ENCODE measurements at regions not wholly inside any gene's neighbourhood (a gene's known extent, or its start where the extent isn't known, plus 50 kb on each side); places are given as distances from the start of the nearest gene placed in this dataset.

- H3K9me3 ChIP-seq (ENCODE audit: control insufficient read depth, insufficient read depth, low read length), result no peaks in the 10 kb centered on the region
- no peaks in the 10 kb centered on the region for H3K27me3 ChIP-seq (ENCODE audit: control insufficient read depth, insufficient read depth, low read length)
- no peaks in the 10 kb centered on the region for H3K36me3 ChIP-seq (ENCODE audit: control insufficient read depth, insufficient read depth, low read length)
- H3K9ac ChIP-seq (ENCODE audit: low read depth, low read length), result no peak overlapping the region
- H3K4me3 ChIP-seq (ENCODE audit: low read depth, low read length), result no peak overlapping the region
- no peaks in the 10 kb centered on the region for H3K4me1 ChIP-seq (ENCODE audit: control insufficient read depth, insufficient read depth, low read length)
Observed at GRCh38 chr4:115873048-115873447, 759.6 kb upstream of the NDST4 start.

- H3K36me3 ChIP-seq (ENCODE audit: control insufficient read depth, insufficient read depth, low read length), result no peaks in the 10 kb centered on the region
- no peaks in the 10 kb centered on the region for H3K27me3 ChIP-seq (ENCODE audit: control insufficient read depth, insufficient read depth, low read length)
- H3K9ac ChIP-seq (ENCODE audit: low read depth, low read length), result no peak overlapping the region
- no peaks in the 10 kb centered on the region for H3K9me3 ChIP-seq (ENCODE audit: control insufficient read depth, insufficient read depth, low read length)
- H3K4me3 ChIP-seq (ENCODE audit: low read depth, low read length), result no peak overlapping the region
- no peaks in the 10 kb centered on the region for H3K4me1 ChIP-seq (ENCODE audit: control insufficient read depth, insufficient read depth, low read length)
Observed at GRCh38 chr4:115871596-115871995, 758.2 kb upstream of the NDST4 start.

DNA sequence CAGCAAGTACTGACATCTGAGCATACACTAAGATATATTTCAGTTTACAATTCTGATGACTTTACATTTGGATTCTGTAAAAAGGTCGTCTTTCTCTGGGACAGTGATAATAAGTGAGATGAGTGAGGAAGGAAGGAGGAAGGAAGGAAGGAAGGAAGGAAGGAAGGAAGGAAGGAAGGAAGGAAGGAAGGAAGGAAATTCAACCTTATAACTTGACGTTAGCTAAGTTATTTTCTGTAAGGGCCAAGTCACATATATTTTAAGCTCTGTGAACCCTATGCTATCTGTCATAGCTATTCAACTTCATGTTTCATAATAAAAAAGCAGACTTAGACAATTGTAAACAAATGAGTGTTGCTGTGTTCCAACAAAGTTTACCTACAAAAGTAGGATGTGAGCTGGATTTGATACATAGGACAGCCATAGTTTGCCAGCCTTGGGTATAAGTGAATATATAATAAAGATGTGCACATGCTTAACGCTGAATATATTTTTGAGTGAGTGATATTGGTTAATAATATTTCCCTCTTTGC, 753.0 kb upstream of the NDST4 start:
- H3K9ac ChIP-seq (ENCODE audit: low read depth, low read length), result no peak overlapping the region

GRCh38 chr4:115865736-115866135, 752.3 kb upstream of the NDST4 start:
- Histone ChIP-seq H3K36me3 (ENCODE audit: control insufficient read depth, insufficient read depth, low read length) (no peaks in the 10 kb centered on the region), H3K27me3 (ENCODE audit: control insufficient read depth, insufficient read depth, low read length) (no peaks in the 10 kb centered on the region), H3K9ac (ENCODE audit: low read depth, low read length) (no peak overlapping the region), H3K4me1 (ENCODE audit: control insufficient read depth, insufficient read depth, low read length) (no peaks in the 10 kb centered on the region), H3K9me3 (ENCODE audit: control insufficient read depth, insufficient read depth, low read length) (no peaks in the 10 kb centered on the region), H3K4me3 (ENCODE audit: low read depth, low read length) (no peak overlapping the region)

More for the DNA sequence above, 753.0 kb upstream of the NDST4 start:
- no peaks in the 10 kb centered on the region for H3K9me3 ChIP-seq (ENCODE audit: control insufficient read depth, insufficient read depth, low read length)
- no peaks in the 10 kb centered on the region for H3K27me3 ChIP-seq (ENCODE audit: control insufficient read depth, insufficient read depth, low read length)
- no peaks in the 10 kb centered on the region for H3K36me3 ChIP-seq (ENCODE audit: control insufficient read depth, insufficient read depth, low read length)
- H3K4me1 ChIP-seq (ENCODE audit: control insufficient read depth, insufficient read depth, low read length), result no peaks in the 10 kb centered on the region
- H3K4me3 ChIP-seq (ENCODE audit: low read depth, low read length), result no peak overlapping the region

- Histone ChIP-seq H3K9ac (ENCODE audit: low read depth, low read length) (no peak overlapping the region), H3K4me3 (ENCODE audit: low read depth, low read length) (no peak overlapping the region)
Observed at GRCh38 chr4:115852767-115853091, 739.3 kb upstream of the NDST4 start.

GRCh38 chr4:115851918-115852766, 738.7 kb upstream of the NDST4 start:
- H3K9me3 ChIP-seq (ENCODE audit: control insufficient read depth, insufficient read depth, low read length), result no peaks in the 10 kb centered on the region
- no peak overlapping the region for H3K9ac ChIP-seq (ENCODE audit: low read depth, low read length)
- H3K36me3 ChIP-seq (ENCODE audit: control insufficient read depth, insufficient read depth, low read length), result no peaks in the 10 kb centered on the region
- no peaks in the 10 kb centered on the region for H3K4me1 ChIP-seq (ENCODE audit: control insufficient read depth, insufficient read depth, low read length)
- H3K27me3 ChIP-seq (ENCODE audit: control insufficient read depth, insufficient read depth, low read length), result no peaks in the 10 kb centered on the region
- H3K4me3 ChIP-seq (ENCODE audit: low read depth, low read length), result no peak overlapping the region

More at GRCh38 chr4:115852767-115853091, 739.3 kb upstream of the NDST4 start:
- Histone ChIP-seq H3K36me3 (ENCODE audit: control insufficient read depth, insufficient read depth, low read length) (no peaks in the 10 kb centered on the region), H3K4me1 (ENCODE audit: control insufficient read depth, insufficient read depth, low read length) (no peaks in the 10 kb centered on the region), H3K27me3 (ENCODE audit: control insufficient read depth, insufficient read depth, low read length) (no peaks in the 10 kb centered on the region), H3K9me3 (ENCODE audit: control insufficient read depth, insufficient read depth, low read length) (no peaks in the 10 kb centered on the region)

DNA sequence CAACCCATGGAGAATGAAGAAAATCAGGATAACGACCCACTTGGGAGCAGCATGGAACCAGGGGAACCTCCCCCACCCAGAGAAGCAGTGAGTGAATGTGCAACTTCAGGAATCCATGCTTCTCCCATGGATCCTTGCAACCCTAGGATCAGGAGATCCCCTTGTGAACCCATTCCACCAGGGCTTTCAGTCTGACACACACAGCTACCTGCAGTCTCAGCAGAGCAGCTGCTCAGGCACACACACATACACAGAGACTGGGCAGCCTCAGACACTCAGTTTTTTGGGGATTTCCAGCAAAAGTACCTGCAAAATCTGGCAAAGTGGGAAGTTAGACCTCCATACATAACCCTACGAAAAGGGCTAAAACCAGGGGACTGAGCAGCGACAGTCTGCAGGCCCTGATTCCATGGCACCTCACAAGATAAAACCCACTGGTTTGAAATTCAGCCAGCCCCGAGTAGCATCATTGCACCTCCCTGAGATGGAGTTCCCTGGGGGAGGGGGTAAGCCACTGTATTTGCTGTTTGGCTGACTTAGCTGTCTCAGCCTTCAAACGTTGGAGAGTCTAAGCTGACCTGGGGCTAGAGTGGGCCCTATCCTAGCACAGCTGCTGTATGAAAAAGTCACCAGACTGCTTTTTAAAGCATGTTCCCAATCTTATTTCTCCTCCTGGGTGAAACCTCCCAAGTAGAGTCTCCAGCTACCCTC, 737.5 kb upstream of the NDST4 start:
- Histone ChIP-seq H3K36me3 (ENCODE audit: control insufficient read depth, insufficient read depth, low read length) (no peaks in the 10 kb centered on the region), H3K27me3 (ENCODE audit: control insufficient read depth, insufficient read depth, low read length) (no peaks in the 10 kb centered on the region), H3K4me1 (ENCODE audit: control insufficient read depth, insufficient read depth, low read length) (no peaks in the 10 kb centered on the region), H3K9ac (ENCODE audit: low read depth, low read length) (no peak overlapping the region), H3K4me3 (ENCODE audit: low read depth, low read length) (no peak overlapping the region), H3K9me3 (ENCODE audit: control insufficient read depth, insufficient read depth, low read length) (no peaks in the 10 kb centered on the region)

- Histone ChIP-seq H3K27me3 (ENCODE audit: control insufficient read depth, insufficient read depth, low read length) (no peaks in the 10 kb centered on the region), H3K4me1 (ENCODE audit: control insufficient read depth, insufficient read depth, low read length) (no peaks in the 10 kb centered on the region), H3K9me3 (ENCODE audit: control insufficient read depth, insufficient read depth, low read length) (no peaks in the 10 kb centered on the region), H3K4me3 (ENCODE audit: low read depth, low read length) (no peak overlapping the region), H3K9ac (ENCODE audit: low read depth, low read length) (no peak overlapping the region), H3K36me3 (ENCODE audit: control insufficient read depth, insufficient read depth, low read length) (no peaks in the 10 kb centered on the region)
Observed at GRCh38 chr4:115844180-115844579, 730.8 kb upstream of the NDST4 start.

GRCh38 chr4:115841871-115842270, 728.5 kb upstream of the NDST4 start:
- no peaks in the 10 kb centered on the region for H3K9me3 ChIP-seq (ENCODE audit: control insufficient read depth, insufficient read depth, low read length)
- H3K4me3 ChIP-seq (ENCODE audit: low read depth, low read length), result no peak overlapping the region
- no peaks in the 10 kb centered on the region for H3K4me1 ChIP-seq (ENCODE audit: control insufficient read depth, insufficient read depth, low read length)
- no peaks in the 10 kb centered on the region for H3K27me3 ChIP-seq (ENCODE audit: control insufficient read depth, insufficient read depth, low read length)
- no peaks in the 10 kb centered on the region for H3K36me3 ChIP-seq (ENCODE audit: control insufficient read depth, insufficient read depth, low read length)
- H3K9ac ChIP-seq (ENCODE audit: low read depth, low read length), result no peak overlapping the region

- no peak overlapping the region for H3K9ac ChIP-seq (ENCODE audit: low read depth, low read length)
- no peaks in the 10 kb centered on the region for H3K36me3 ChIP-seq (ENCODE audit: control insufficient read depth, insufficient read depth, low read length)
- H3K9me3 ChIP-seq (ENCODE audit: control insufficient read depth, insufficient read depth, low read length), result no peaks in the 10 kb centered on the region
- H3K4me3 ChIP-seq (ENCODE audit: low read depth, low read length), result no peak overlapping the region
- no peaks in the 10 kb centered on the region for H3K4me1 ChIP-seq (ENCODE audit: control insufficient read depth, insufficient read depth, low read length)
- no peaks in the 10 kb centered on the region for H3K27me3 ChIP-seq (ENCODE audit: control insufficient read depth, insufficient read depth, low read length)
Observed at GRCh38 chr4:115834441-115834840, 721.0 kb upstream of the NDST4 start.

- no peaks in the 10 kb centered on the region for H3K36me3 ChIP-seq (ENCODE audit: control insufficient read depth, insufficient read depth, low read length)
- no peak overlapping the region for H3K4me3 ChIP-seq (ENCODE audit: low read depth, low read length)
- H3K9ac ChIP-seq (ENCODE audit: low read depth, low read length), result no peak overlapping the region
- no peaks in the 10 kb centered on the region for H3K27me3 ChIP-seq (ENCODE audit: control insufficient read depth, insufficient read depth, low read length)
- H3K4me1 ChIP-seq (ENCODE audit: control insufficient read depth, insufficient read depth, low read length), result no peaks in the 10 kb centered on the region
- no peaks in the 10 kb centered on the region for H3K9me3 ChIP-seq (ENCODE audit: control insufficient read depth, insufficient read depth, low read length)
Observed at GRCh38 chr4:115824630-115825029, 711.2 kb upstream of the NDST4 start.

DNA sequence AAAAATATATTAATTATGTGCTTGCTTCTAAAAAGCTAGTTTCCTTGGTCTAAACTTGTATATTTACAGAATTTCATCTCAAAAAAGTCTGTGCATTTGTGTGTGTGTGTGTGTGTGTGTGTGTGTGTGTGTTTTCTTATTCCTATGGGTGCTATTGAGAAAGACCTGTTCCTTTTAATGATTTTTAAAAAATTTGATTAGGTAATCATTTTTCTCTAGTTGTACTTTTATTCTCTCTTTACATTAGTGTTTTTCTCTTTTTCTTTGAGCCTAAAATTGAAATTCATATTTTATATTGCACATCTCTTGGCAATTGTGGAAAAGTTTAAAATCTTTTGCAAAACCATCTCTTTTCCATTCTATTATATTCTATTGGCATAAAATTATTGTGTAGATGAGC, 690.4 kb upstream of the NDST4 start:
- no peaks in the 10 kb centered on the region for H3K4me1 ChIP-seq (ENCODE audit: control insufficient read depth, insufficient read depth, low read length)
- H3K9ac ChIP-seq (ENCODE audit: low read depth, low read length), result no peak overlapping the region
- no peaks in the 10 kb centered on the region for H3K27me3 ChIP-seq (ENCODE audit: control insufficient read depth, insufficient read depth, low read length)
- H3K9me3 ChIP-seq (ENCODE audit: control insufficient read depth, insufficient read depth, low read length), result no peaks in the 10 kb centered on the region
- no peak overlapping the region for H3K4me3 ChIP-seq (ENCODE audit: low read depth, low read length)
- no peaks in the 10 kb centered on the region for H3K36me3 ChIP-seq (ENCODE audit: control insufficient read depth, insufficient read depth, low read length)

All from iPS-15b (cell line).